ENCODE measurements at regions not wholly inside any gene's neighbourhood (a gene's known extent, or its start where the extent isn't known, plus 50 kb on each side); places are given as distances from the start of the nearest gene placed in this dataset.

DNA sequence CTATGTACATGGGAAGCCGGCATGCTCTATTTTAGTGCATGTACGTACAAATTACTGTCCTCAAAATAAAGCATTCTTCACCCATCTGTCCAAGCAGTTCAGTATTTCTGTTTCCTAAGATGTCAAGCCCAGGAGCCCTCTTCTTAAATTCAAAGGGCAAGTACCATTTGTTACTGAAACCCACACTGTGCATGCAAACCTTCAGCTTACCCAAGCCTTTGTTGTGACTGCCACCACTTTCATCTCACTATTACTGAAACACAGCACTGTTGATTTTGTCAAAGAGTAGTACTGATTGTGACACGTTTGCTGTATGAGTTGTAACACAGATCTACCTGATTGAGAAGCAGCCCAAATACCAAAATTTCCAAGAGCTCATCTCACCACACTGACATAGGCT lies 390.4 kb upstream of the IZUMO3 start:
- H3K4me1 Mint-ChIP-seq (ENCODE audit: unreplicated experiment) = no peaks in the 10 kb centered on the region
- H3K9me3 Mint-ChIP-seq (ENCODE audit: unreplicated experiment) = no peaks in the 10 kb centered on the region
- DNase-seq (ENCODE audit: low spot score) = no peak
- H3K27ac Mint-ChIP-seq (ENCODE audit: unreplicated experiment) = no peak overlapping the region
- TF ChIP-seq, protein P1, sequence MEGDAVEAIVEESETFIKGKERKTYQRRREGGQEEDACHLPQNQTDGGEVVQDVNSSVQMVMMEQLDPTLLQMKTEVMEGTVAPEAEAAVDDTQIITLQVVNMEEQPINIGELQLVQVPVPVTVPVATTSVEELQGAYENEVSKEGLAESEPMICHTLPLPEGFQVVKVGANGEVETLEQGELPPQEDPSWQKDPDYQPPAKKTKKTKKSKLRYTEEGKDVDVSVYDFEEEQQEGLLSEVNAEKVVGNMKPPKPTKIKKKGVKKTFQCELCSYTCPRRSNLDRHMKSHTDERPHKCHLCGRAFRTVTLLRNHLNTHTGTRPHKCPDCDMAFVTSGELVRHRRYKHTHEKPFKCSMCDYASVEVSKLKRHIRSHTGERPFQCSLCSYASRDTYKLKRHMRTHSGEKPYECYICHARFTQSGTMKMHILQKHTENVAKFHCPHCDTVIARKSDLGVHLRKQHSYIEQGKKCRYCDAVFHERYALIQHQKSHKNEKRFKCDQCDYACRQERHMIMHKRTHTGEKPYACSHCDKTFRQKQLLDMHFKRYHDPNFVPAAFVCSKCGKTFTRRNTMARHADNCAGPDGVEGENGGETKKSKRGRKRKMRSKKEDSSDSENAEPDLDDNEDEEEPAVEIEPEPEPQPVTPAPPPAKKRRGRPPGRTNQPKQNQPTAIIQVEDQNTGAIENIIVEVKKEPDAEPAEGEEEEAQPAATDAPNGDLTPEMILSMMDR (IDR thresholded peaks at IDR 0.05; ENCODE audit: unreplicated experiment) = no peak
- H3K36me3 Mint-ChIP-seq (ENCODE audit: low read depth, unreplicated experiment) = no peaks in the 10 kb centered on the region
- H3K27me3 Mint-ChIP-seq (ENCODE audit: unreplicated experiment) = no peaks in the 10 kb centered on the region
- no peak overlapping the region for H3K4me3 Mint-ChIP-seq (ENCODE audit: unreplicated experiment)

DNA sequence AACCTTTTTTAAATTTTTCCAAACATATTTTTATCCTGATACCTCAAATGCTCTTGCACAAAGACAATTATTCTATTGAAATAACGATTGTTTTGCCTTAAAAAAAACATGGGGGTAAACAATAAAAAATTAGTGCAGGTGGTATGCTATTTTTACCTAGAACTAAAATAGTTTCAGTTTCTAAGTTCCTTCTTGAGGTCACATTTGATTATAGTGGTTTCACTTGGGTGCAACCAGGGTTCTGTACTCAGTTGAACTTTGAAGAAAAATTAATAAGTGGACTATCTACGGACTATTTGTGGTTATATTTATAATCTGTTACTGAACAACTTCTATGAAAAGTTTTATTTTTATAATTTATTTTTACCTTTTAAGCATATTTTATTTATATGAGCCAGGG lies 387.1 kb upstream of the IZUMO3 start:
- no peaks in the 10 kb centered on the region for H3K27me3 Mint-ChIP-seq (ENCODE audit: unreplicated experiment)
- no peak overlapping the region for H3K27ac Mint-ChIP-seq (ENCODE audit: unreplicated experiment)
- H3K9me3 Mint-ChIP-seq (ENCODE audit: unreplicated experiment) = no peaks in the 10 kb centered on the region
- no peak for DNase-seq (ENCODE audit: low spot score)
- H3K4me1 Mint-ChIP-seq (ENCODE audit: unreplicated experiment) = no peaks in the 10 kb centered on the region
- TF ChIP-seq, protein P1 (IDR thresholded peaks at IDR 0.05; ENCODE audit: unreplicated experiment) = no peak
- no peaks in the 10 kb centered on the region for H3K36me3 Mint-ChIP-seq (ENCODE audit: low read depth, unreplicated experiment)
- H3K4me3 Mint-ChIP-seq (ENCODE audit: unreplicated experiment) = no peak overlapping the region

DNA sequence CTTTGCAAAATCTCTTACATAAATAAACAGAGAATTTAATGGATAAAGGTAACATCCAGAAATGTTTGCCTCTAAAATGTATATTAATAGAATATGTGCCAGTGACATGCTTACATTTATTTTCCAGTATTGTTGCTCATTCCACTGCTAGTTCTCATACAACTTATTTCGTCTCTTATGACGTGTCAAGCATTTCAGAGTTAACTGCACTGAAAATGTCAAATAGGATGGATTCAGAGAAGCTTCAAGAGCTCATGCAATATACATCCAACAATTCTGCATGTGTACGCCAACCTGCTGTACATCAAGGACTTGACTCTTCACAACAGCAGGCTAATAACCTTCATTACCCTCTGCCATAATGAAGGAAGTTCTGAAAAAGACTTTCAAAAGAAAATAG lies 386.2 kb upstream of the IZUMO3 start:
- Mint-ChIP-seq H3K9me3 (ENCODE audit: unreplicated experiment) (no peaks in the 10 kb centered on the region), H3K36me3 (ENCODE audit: low read depth, unreplicated experiment) (no peaks in the 10 kb centered on the region), H3K4me3 (ENCODE audit: unreplicated experiment) (no peak overlapping the region), H3K27me3 (ENCODE audit: unreplicated experiment) (no peaks in the 10 kb centered on the region), H3K4me1 (ENCODE audit: unreplicated experiment) (no peaks in the 10 kb centered on the region), H3K27ac (ENCODE audit: unreplicated experiment) (no peak overlapping the region)
- DNase-seq (ENCODE audit: low spot score) = no peak
- TF ChIP-seq, protein P1 (IDR thresholded peaks at IDR 0.05; ENCODE audit: unreplicated experiment) = no peak

DNA sequence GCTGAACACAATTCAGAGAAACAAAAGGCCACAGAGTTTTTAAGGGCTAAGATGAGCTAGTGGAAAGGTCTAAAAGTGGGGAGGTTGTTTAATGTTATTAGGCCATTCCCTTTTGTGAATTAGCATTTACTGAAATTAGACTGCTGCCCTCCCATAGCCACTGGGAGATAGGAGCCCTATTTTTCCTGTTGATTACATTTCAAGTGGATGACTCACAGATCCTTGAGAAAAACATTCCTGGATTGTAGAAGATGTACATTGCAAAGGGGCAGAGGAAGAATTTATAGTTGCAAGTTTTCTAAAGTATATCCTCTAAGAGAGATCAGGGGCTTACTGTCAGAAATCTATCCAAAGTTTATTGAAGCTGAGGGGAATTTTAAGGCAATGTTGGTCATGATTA lies 367.1 kb upstream of the IZUMO3 start:
- Mint-ChIP-seq H3K36me3 (ENCODE audit: low read depth, unreplicated experiment) (no peaks in the 10 kb centered on the region), H3K27ac (ENCODE audit: unreplicated experiment) (no peak overlapping the region), H3K9me3 (ENCODE audit: unreplicated experiment) (no peaks in the 10 kb centered on the region), H3K4me3 (ENCODE audit: unreplicated experiment) (no peak overlapping the region), H3K4me1 (ENCODE audit: unreplicated experiment) (no peaks in the 10 kb centered on the region), H3K27me3 (ENCODE audit: unreplicated experiment) (no peaks in the 10 kb centered on the region)
- DNase-seq (ENCODE audit: low spot score) = no peak
- TF ChIP-seq, protein P1 (IDR thresholded peaks at IDR 0.05; ENCODE audit: unreplicated experiment) = no peak

DNA sequence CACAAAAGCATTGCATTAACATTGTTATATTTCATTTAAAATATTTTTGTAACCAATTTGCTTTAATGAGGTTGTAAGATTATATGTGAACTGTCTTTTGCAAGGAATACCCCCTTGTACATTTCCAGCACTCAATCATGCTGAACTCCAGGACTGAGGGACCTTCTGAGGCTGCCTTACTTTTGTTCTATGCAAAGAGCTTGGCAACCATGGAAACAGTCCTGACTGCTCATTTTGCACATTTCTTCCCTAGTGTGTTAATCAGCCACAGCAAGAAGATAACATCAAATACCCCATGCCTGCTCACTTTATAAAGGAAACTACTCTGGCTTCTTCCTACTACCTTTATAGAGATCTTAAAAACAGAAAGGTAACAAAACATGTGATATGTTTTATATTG lies 355.6 kb upstream of the IZUMO3 start:
- no peak overlapping the region for H3K27ac Mint-ChIP-seq (ENCODE audit: unreplicated experiment)
- H3K9me3 Mint-ChIP-seq (ENCODE audit: unreplicated experiment) = no peaks in the 10 kb centered on the region
- no peak overlapping the region for H3K4me3 Mint-ChIP-seq (ENCODE audit: unreplicated experiment)
- no peaks in the 10 kb centered on the region for H3K27me3 Mint-ChIP-seq (ENCODE audit: unreplicated experiment)
- no peaks in the 10 kb centered on the region for H3K36me3 Mint-ChIP-seq (ENCODE audit: low read depth, unreplicated experiment)
- H3K4me1 Mint-ChIP-seq (ENCODE audit: unreplicated experiment) = no peaks in the 10 kb centered on the region
- no peak for DNase-seq (ENCODE audit: low spot score)
- TF ChIP-seq, protein P1 (IDR thresholded peaks at IDR 0.05; ENCODE audit: unreplicated experiment) = no peak
